Adrenal gland (tissue), 9 donors: ENCODE measurements at regions not wholly inside any gene's neighbourhood (a gene's known extent, or its start where the extent isn't known, plus 50 kb on each side); places are given as distances from the start of the nearest gene placed in this dataset.

Experiments
- DNase-seq, 7 donors: peaks; one replicate each; pipeline ENCODE4 v3.0.0-alpha.2; 2019 to 2020
- H3K27ac ChIP-seq, 5 donors: fragments of 200-600 bp; sonication (generic) in 4 of 5; 1 replicate in 3 of 5; 2 replicates in 2 of 5; pipeline versions ENCODE4 v1.5.1 to v1.8.0; 2016 to 2020; ENCODE audit warnings: mild to moderate bottlenecking in 1 of 5
- H3K27me3 ChIP-seq: fragments of 200-600 bp; 2 replicates; pipeline ENCODE4 v1.8.0; 2021
- H3K36me3 ChIP-seq, 2 donors: fragments of 200-600 bp; replicated peaks in 1 of 2; 1 replicate in 1 of 2; 2 replicates in 1 of 2; pipeline versions ENCODE4 v1.5.1 to v1.8.0; 2018 to 2022
- H3K4me1 ChIP-seq, 2 donors: fragments of 200-600 bp; replicated peaks in 1 of 2; 1 replicate in 1 of 2; 2 replicates in 1 of 2; pipeline versions ENCODE4 v1.5.1 to v1.8.0; 2018 to 2021
- H3K4me3 ChIP-seq, 4 donors: fragments of 200-600 bp; sonication (generic) in 3 of 4; one replicate each; pipeline ENCODE4 v1.5.1; 2016 to 2018
- H3K9me3 ChIP-seq, 3 donors: fragments of 200-600 bp; sonication (generic) in 1 of 3; replicated peaks in 1 of 3; 1 replicate in 2 of 3; 2 replicates in 1 of 3; pipeline versions ENCODE4 v1.5.1 to v1.8.0; 2016 to 2021
- CTCF ChIP-seq, 6 experiments: fragments of 450-650 bp in 4 of 6; fragments of 200-600 bp in 2 of 6; sonication (generic) in 1 of 6; IDR thresholded peaks; 1 replicate in 5 of 6; 2 replicates in 1 of 6; pipeline versions ENCODE4 v1.5.1 to v1.8.0; 2016 to 2021; ENCODE audit warnings: antibody characterized with exemption in 6 of 6, mild to moderate bottlenecking in 2 of 6, moderate library complexity in 1 of 6
- POLR2A ChIP-seq, 2 donors: fragments of 450-650 bp; IDR thresholded peaks; one replicate each; pipeline ENCODE4 v1.6.1; 2017; ENCODE audit warnings: antibody characterized with exemption in 2 of 2, mild to moderate bottlenecking in 2 of 2, moderate library complexity in 1 of 2
- WGBS, 4 donors: extraction: QIAGEN DNeasy Blood & Tissue Kit in 2 of 4; methylation state at CpG; one replicate each; pipeline versions ENCODE4 v1.1.5 to v1.1.7; 2013 to 2017; 5-methylcytosine and 5-hydroxymethylcytosine counted together
- intact Hi-C, 2 donors: fragments of 100-400 bp; cut with DNase I; formaldehyde crosslinking; loops; one replicate each; pipeline versions ENCODE4 v1.14.1 to v1.15.0; 2022 to 2023
- donor health status: healthy with polysubstance abuse.
- donor health status: Bipolar disorder and iron deficiency.
- donor health status: DM: yes; HTN: yes; CAD: no.
- donor health status: DM: no; HTN: no; CAD: no.
- donor health status: DM: no; HTN: no; CAD: no.

- no peak overlapping the region for H3K4me3 ChIP-seq
- intact Hi-C loops, result no loop called here
- no peaks in the 10 kb centered on the region for H3K36me3 ChIP-seq
- no peaks in the 10 kb centered on the region for H3K27me3 ChIP-seq
- no peaks in the 10 kb centered on the region for H3K9me3 ChIP-seq
- WGBS, 4 donors, result 48 to 82% (median 79%) methylated on average over 1 to 2 of the region's 2 CpGs
- no peak for TF ChIP-seq POLR2A (IDR thresholded peaks at IDR 0.05)
- no peak for TF ChIP-seq CTCF (IDR thresholded peaks at IDR 0.05)
- no peak for DNase-seq
- no peak overlapping the region for H3K27ac ChIP-seq
- H3K4me1 ChIP-seq, result no peaks in the 10 kb centered on the region
These were observed 240.7 kb upstream of the PFKP start for GRCh38 chr10:2826675-2827074.

GRCh38 chr10:2825841-2826240 lies 241.5 kb upstream of the PFKP start:
- WGBS, 4 donors, result 88 to 92% (median 89%) methylated on average over 4 of the region's 4 CpGs
- no peak for DNase-seq

GRCh38 chr10:2817940-2818636 lies 249.3 kb upstream of the PFKP start:
- WGBS, 4 donors, result 69 to 80% (median 76%) methylated on average over 19 to 20 of the region's 20 CpGs
- no peak overlapping the region for H3K27ac ChIP-seq
- no peaks in the 10 kb centered on the region for H3K27me3 ChIP-seq
- intact Hi-C loops, result no loop called here
- H3K36me3 ChIP-seq, result no peaks in the 10 kb centered on the region
- H3K4me3 ChIP-seq, result no peak overlapping the region
- DNase-seq, result no peak
- H3K4me1 ChIP-seq, result no peaks in the 10 kb centered on the region
- H3K9me3 ChIP-seq, result no peaks in the 10 kb centered on the region
- TF ChIP-seq POLR2A (IDR thresholded peaks at IDR 0.05), result no peak
- no peak for TF ChIP-seq CTCF (IDR thresholded peaks at IDR 0.05)

More at GRCh38 chr10:2825841-2826240, 241.5 kb upstream of the PFKP start:
- Histone ChIP-seq H3K27ac (no peak overlapping the region), H3K27me3 (no peaks in the 10 kb centered on the region), H3K36me3 (no peaks in the 10 kb centered on the region), H3K4me3 (no peak overlapping the region), H3K9me3 (no peaks in the 10 kb centered on the region), H3K4me1 (no peaks in the 10 kb centered on the region)
- intact Hi-C loops, result no loop called here
- no peak for TF ChIP-seq POLR2A (IDR thresholded peaks at IDR 0.05)
- no peak for TF ChIP-seq CTCF (IDR thresholded peaks at IDR 0.05)

GRCh38 chr10:2813693-2814092 lies 253.7 kb upstream of the PFKP start:
- intact Hi-C loops, result no loop called here
- TF ChIP-seq CTCF (IDR thresholded peaks at IDR 0.05) (no peak), POLR2A (IDR thresholded peaks at IDR 0.05) (no peak)
- DNase-seq, result no peak
- Histone ChIP-seq H3K36me3 (no peaks in the 10 kb centered on the region), H3K27me3 (no peaks in the 10 kb centered on the region), H3K4me1 (no peaks in the 10 kb centered on the region), H3K9me3 (no peaks in the 10 kb centered on the region), H3K4me3 (no peak overlapping the region), H3K27ac (no peak overlapping the region)
- WGBS, 4 donors, result 67 to 85% (median 81%) methylated on average over 7 of the region's 7 CpGs
